ENCODE measurements at regions not wholly inside any gene's neighbourhood (a gene's known extent, or its start where the extent isn't known, plus 50 kb on each side); places are given as distances from the start of the nearest gene placed in this dataset.

DNA sequence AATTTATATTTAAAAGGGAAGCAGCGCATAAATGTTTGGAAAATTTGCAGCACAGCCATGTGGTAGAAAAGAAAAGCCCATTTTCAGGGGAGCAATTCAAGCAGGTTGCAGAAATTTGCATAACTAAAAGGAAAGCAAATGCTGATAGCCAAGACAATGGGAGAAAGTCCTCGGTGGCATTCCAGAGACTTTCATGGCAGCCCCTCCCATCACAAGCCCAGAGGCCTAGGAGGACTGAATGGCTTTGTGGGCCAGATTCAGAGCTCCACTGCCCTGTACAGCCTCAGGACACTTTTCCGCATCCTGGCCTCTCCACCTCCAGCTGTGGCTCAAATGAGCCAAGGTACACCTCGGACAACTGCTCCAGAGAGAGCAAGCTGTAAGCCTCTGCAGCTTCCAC lies 462.9 kb downstream of the CDK5RAP2 start:
- H3K36me3 ChIP-seq (ENCODE audit: control insufficient read depth in 4 of 4, insufficient read depth in 3 of 4, low read depth in 1 of 4, low read length in 3 of 4), result no peaks in the 10 kb centered on the region
- H3K9me3 ChIP-seq (ENCODE audit: control insufficient read depth in 4 of 4, low read length in 3 of 4), result no peaks in the 10 kb centered on the region
- no peak overlapping the region for H3K27ac ChIP-seq (ENCODE audit: low read depth in 1 of 2, low read length in 2 of 2)
- DNase-seq (ENCODE audit: low spot score), result no peak
- no peak overlapping the region for H3K9ac ChIP-seq (ENCODE audit: low read depth in 1 of 2, low read length in 2 of 2)
- peaks cover 0 to 6% (median 0%) of the 10 kb centered on the region in 4 donors for H3K27me3 ChIP-seq (ENCODE audit: control insufficient read depth in 4 of 4, insufficient read depth in 4 of 4, low read length in 3 of 4)
- H3K4me3 ChIP-seq (ENCODE audit: low read depth in 1 of 3, low read length in 3 of 3), result no peak overlapping the region
- 86% methylated on average over 4 of the region's 4 CpGs for WGBS
- no peak for TF ChIP-seq RXRA (IDR thresholded peaks at IDR 0.05)
- TF ChIP-seq TAF1 (conservative IDR thresholded peaks at IDR 0.05), result no peak
- TF ChIP-seq NR2F2 (IDR thresholded peaks at IDR 0.05), result no peak
- TF ChIP-seq FOXA2 (IDR thresholded peaks at IDR 0.05), result no peak
- no peak for TF ChIP-seq RAD21 (IDR thresholded peaks at IDR 0.05)
- TF ChIP-seq HNF4A (conservative IDR thresholded peaks at IDR 0.05), result no peak
- TF ChIP-seq YY1 (IDR thresholded peaks at IDR 0.05), result no peak
- TF ChIP-seq, protein P1, sequence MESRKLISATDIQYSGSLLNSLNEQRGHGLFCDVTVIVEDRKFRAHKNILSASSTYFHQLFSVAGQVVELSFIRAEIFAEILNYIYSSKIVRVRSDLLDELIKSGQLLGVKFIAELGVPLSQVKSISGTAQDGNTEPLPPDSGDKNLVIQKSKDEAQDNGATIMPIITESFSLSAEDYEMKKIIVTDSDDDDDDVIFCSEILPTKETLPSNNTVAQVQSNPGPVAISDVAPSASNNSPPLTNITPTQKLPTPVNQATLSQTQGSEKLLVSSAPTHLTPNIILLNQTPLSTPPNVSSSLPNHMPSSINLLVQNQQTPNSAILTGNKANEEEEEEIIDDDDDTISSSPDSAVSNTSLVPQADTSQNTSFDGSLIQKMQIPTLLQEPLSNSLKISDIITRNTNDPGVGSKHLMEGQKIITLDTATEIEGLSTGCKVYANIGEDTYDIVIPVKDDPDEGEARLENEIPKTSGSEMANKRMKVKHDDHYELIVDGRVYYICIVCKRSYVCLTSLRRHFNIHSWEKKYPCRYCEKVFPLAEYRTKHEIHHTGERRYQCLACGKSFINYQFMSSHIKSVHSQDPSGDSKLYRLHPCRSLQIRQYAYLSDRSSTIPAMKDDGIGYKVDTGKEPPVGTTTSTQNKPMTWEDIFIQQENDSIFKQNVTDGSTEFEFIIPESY (IDR thresholded peaks at IDR 0.05), result no peak
- TF ChIP-seq, protein P2, sequence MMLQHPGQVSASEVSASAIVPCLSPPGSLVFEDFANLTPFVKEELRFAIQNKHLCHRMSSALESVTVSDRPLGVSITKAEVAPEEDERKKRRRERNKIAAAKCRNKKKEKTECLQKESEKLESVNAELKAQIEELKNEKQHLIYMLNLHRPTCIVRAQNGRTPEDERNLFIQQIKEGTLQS (IDR thresholded peaks at IDR 0.05), result no peak
- TF ChIP-seq, protein P3, sequence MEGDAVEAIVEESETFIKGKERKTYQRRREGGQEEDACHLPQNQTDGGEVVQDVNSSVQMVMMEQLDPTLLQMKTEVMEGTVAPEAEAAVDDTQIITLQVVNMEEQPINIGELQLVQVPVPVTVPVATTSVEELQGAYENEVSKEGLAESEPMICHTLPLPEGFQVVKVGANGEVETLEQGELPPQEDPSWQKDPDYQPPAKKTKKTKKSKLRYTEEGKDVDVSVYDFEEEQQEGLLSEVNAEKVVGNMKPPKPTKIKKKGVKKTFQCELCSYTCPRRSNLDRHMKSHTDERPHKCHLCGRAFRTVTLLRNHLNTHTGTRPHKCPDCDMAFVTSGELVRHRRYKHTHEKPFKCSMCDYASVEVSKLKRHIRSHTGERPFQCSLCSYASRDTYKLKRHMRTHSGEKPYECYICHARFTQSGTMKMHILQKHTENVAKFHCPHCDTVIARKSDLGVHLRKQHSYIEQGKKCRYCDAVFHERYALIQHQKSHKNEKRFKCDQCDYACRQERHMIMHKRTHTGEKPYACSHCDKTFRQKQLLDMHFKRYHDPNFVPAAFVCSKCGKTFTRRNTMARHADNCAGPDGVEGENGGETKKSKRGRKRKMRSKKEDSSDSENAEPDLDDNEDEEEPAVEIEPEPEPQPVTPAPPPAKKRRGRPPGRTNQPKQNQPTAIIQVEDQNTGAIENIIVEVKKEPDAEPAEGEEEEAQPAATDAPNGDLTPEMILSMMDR (IDR thresholded peaks at IDR 0.05; ENCODE audit: low read depth, low read length, missing input control), result no peak
- no peak for TF ChIP-seq GABPA (IDR thresholded peaks at IDR 0.05 in 1 of 2, conservative IDR thresholded peaks at IDR 0.05 in 1 of 2)
- TF ChIP-seq SP1 (IDR thresholded peaks at IDR 0.05), result no peak
- TF ChIP-seq HNF4G (IDR thresholded peaks at IDR 0.05), result no peak
- TF ChIP-seq EGR1 (IDR thresholded peaks at IDR 0.05; ENCODE audit: low read depth in 2 of 2), result no peak
- no peak for TF ChIP-seq FOXA1 (IDR thresholded peaks at IDR 0.05)
- TF ChIP-seq JUND (IDR thresholded peaks at IDR 0.05), result no peak
- TF ChIP-seq, protein P4, sequence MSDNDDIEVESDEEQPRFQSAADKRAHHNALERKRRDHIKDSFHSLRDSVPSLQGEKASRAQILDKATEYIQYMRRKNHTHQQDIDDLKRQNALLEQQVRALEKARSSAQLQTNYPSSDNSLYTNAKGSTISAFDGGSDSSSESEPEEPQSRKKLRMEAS (IDR thresholded peaks at IDR 0.05), result no peak
- TF ChIP-seq, protein P5, sequence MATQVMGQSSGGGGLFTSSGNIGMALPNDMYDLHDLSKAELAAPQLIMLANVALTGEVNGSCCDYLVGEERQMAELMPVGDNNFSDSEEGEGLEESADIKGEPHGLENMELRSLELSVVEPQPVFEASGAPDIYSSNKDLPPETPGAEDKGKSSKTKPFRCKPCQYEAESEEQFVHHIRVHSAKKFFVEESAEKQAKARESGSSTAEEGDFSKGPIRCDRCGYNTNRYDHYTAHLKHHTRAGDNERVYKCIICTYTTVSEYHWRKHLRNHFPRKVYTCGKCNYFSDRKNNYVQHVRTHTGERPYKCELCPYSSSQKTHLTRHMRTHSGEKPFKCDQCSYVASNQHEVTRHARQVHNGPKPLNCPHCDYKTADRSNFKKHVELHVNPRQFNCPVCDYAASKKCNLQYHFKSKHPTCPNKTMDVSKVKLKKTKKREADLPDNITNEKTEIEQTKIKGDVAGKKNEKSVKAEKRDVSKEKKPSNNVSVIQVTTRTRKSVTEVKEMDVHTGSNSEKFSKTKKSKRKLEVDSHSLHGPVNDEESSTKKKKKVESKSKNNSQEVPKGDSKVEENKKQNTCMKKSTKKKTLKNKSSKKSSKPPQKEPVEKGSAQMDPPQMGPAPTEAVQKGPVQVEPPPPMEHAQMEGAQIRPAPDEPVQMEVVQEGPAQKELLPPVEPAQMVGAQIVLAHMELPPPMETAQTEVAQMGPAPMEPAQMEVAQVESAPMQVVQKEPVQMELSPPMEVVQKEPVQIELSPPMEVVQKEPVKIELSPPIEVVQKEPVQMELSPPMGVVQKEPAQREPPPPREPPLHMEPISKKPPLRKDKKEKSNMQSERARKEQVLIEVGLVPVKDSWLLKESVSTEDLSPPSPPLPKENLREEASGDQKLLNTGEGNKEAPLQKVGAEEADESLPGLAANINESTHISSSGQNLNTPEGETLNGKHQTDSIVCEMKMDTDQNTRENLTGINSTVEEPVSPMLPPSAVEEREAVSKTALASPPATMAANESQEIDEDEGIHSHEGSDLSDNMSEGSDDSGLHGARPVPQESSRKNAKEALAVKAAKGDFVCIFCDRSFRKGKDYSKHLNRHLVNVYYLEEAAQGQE (IDR thresholded peaks at IDR 0.05), result no peak
- H3K4me1 ChIP-seq (ENCODE audit: control insufficient read depth in 4 of 4, insufficient read depth in 4 of 4, low read length in 3 of 4), result no peaks in the 10 kb centered on the region

Measured in liver (tissue), 8 donors.